SKM-1 treated with dmso at 0.1 percent for 144 hours (cell line): ENCODE measurements at regions not wholly inside any gene's neighbourhood (a gene's known extent, or its start where the extent isn't known, plus 50 kb on each side); places are given as distances from the start of the nearest gene placed in this dataset.
"Not testable (repeated sequence)": the region's sequence is repeated elsewhere in the genome, so short reads cannot be mapped to it uniquely, and the experiment has no call there.

Experiments used
- DNase-seq: peaks from one replicate; lab custom pipeline; 2025; ENCODE audit not compliant: unreplicated experiment; lab: John Stamatoyannopoulos, UW

DNA sequence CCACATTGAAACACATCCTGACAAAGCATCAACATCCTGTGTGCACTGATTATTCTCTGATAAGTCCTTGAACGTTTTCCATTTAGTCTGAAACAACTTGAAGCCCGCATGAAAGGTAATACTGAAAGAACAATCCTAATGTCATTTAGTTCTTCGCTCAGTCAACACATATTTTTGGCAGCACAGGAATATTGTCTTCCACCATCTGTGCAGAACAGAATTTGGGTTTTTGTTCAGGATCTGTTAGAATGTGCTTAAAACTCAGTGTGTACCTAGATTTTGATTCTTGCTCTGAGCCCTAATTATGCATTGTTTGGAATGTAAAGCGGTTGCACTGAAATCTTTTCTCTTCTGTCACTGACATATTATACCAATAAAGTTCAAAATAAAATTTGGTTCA lies 1036.6 kb downstream of the CDH11 start:
- DNase-seq, result no peak

DNA sequence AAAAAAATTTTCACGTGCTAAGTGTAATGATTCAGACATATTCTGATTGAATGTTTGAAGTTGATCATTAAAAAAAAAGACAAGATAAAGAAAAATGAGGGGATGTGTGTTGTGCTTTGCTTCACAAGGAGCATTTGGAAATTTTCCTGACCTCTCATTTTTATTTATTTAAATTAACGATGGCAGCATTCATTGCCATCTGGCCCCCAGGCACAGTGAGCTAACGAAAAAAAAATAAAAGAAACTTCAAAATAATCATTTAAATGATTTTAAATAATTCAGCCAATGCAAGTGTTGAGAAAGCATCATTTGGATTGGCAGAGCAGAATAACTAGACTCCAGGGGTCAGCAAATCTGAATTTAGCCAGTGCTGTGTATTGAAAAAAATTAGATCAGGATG lies 1037.2 kb downstream of the CDH11 start:
- DNase-seq, result no peak

DNA sequence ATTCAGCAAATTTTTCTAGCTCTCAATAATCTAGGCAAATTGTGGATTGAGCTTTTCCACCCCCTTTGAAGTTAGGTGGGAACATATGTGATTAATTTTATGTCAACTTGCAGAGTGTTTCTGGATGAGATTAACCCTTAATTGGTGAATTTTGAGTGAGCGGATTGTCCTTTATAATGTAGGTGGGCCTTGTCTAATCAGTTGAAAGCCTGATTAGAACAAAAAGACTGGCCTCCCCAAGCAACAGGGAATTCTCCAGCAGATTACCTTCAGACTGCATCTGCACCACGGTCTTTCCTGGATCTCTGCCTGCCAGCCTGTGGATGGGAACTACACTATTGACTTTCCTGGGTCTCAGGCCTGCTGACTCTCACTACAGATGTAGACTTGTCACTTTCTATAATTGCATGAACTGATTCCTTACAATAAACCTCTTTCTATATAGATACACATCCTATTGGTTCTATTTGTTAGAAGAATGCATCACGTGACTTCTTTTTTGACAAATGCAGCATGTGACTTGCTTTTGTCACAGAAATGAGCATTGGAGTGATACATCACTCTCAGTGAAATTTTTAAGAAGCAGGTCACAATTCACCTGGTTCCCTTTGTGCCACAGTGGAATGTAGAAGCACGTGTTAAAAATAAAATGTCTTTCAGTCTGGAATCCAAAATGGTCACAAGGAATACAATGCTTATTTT lies 1038.3 kb downstream of the CDH11 start:
- no peak for DNase-seq

DNA sequence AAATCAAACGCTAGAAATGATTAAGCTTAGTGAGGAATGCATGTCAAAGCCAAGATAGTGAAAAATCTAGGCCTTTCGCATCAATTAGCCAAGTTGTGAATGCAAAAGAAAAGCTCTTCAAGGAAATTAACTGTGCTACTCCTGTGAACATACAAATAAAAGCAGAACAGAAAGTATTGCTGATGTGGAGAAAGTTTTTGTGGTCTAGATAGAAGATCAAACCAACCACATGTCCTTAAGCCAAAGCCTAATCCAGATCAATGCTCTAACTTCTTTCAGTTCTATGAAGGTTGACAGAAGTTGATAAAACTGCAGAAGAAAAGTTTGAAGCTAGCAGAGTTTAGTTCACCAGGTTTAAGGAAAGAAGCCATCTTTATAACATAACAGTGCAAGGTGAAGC lies 1044.6 kb downstream of the CDH11 start:
- DNase-seq, result peak; percentile 1

- no peak for DNase-seq
Observed at GRCh38 chr16:64074706-64075105, 1047.2 kb downstream of the CDH11 start.

- DNase-seq, result not testable (repeated sequence)
Observed at GRCh38 chr16:64072131-64072730, 1049.6 kb downstream of the CDH11 start.

- no peak for DNase-seq
Observed at GRCh38 chr16:64065523-64065922, 1056.3 kb downstream of the CDH11 start.

DNA sequence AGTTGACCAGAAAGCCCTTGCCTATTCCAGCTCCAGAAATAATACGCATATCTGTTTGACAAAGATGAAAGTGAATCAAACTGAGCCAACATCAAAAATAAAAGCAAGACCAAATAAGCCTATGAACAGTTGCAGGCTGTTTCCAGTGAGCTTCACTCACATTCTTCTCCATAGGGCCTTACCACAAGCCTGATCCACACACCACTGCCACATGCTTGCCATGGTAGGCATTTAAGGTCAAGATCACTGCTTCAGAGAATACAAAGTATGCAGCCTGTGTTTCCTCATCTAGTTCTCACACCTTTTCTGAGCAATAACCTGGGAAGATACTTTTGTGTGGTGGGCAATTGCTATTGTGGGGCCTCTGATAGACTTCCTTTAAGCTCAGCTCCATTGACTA lies 1060.2 kb downstream of the CDH11 start:
- no peak for DNase-seq

GRCh38 chr16:64060631-64061030 lies 1061.2 kb downstream of the CDH11 start:
- DNase-seq, result no peak

DNA sequence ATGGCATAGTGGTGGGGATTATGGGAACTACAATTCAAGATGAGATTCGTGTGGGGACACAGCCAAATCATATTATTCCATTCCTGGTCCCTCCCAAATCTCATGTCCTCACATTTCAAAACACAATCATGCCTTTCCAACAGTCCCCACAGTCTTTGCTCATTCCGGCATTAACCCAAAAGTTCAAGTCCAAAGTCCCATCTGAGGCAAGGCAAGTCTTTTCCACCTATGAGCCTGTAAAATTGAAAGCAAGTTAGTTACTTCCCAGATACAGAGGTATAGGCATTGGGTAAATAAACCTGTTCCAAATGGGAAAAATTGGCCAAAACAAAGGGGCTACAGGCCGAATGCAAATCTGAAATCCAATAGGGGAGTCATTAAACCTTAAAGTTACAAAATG lies 1063.2 kb downstream of the CDH11 start:
- DNase-seq, result no peak

DNA sequence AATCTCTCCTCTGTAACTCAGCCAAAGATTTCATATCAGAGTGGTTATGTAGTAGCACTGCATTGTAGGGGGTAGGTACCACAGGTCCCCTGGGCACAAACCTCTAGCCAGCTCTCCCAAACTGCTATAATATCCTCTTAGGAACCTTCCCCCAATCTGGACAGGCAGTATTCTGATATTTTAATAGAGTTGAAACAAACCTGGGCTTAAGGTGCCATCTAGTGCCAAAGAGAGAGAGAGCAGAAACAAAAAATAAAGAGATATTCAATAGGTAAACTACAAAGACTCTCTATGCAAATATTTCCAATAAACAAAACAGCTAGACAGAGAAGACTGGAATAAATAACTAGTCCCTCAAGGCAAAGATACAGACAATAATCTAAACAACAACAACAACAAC lies 1070.0 kb downstream of the CDH11 start:
- DNase-seq, result peak; percentile 16

GRCh38 chr16:64047878-64048277 lies 1074.0 kb downstream of the CDH11 start:
- DNase-seq, result no peak

DNA sequence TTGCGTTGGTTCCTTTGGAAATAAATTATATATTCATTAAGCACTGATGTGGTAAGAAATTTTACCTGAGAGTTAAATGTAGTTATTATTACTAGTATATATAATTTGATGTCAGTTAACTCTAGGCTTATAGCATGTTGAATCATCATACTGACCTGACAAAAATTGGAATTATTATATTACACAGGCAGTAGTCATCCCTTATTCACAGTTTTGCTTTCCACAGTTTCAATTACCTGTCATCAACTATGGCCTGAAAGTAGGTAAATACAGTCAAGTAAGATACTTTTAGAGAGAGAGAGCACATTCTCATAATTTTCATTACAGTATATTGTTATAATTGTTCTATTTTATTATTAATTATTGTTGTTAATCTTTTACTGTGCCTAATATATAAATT lies 1074.7 kb downstream of the CDH11 start:
- no peak for DNase-seq

GRCh38 chr16:64035337-64035736 lies 1086.5 kb downstream of the CDH11 start:
- DNase-seq, result no peak

DNA sequence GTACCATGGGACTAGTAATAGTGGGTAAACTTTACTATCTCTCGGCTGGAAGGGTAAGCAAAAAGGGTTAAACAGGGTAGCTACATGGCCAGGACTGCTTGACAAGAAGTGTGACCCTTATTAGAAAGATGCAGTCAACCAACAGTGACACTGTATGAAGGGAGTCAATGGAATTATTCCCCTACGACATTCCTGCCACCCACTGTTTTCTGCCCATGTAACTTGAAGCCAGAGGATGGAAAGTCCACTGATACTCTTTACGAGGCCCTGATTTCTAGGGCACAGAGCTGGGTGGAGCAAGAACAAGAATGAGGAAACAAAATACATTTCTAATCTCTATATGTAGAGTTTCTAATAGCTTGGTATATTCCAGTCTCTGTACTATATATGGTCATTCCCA lies 1102.5 kb downstream of the CDH11 start:
- no peak for DNase-seq

DNA sequence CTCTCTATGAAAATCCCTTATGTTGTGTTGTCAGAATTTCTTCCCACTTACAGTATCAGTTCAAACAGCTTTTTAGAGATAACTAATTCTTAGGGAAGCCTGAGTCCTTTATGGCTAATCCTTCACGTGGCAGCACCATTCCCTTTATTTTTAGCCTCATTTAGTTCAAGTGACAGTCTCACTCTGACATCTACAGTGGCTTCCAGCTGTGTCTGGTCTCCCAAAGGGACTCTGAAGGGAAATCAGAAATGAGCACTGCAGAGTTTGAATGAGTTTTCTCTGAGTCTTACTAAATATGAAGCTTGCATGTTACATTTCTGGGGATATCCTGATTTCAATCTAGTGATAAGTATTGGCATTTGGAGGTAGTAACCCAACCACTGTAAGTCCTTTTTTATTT lies 1104.1 kb downstream of the CDH11 start:
- no peak for DNase-seq

DNA sequence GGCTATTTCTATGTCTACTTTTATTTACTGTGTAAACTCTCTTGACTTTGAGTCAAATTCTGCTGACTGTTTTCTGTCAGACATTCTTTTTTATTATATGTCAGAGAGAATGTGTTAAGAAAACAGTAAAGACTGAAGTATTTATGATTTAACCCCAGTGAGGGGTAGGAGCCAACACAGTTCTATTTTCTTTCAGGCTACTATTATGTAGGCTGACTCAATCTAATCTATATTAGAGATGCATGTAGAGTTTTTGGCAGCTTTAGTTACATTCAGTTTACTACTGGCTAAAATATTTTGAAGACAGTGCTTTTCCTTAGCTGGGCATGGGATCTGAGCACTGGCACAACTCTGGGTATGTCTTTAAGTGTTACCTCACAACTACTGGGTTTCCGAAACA lies 1108.0 kb downstream of the CDH11 start:
- DNase-seq, result no peak

GRCh38 chr16:64012166-64012565 lies 1109.7 kb downstream of the CDH11 start:
- DNase-seq, result no peak

GRCh38 chr16:64011650-64012049 lies 1110.2 kb downstream of the CDH11 start:
- no peak for DNase-seq

GRCh38 chr16:64008131-64008530 lies 1113.7 kb downstream of the CDH11 start:
- no peak for DNase-seq

DNA sequence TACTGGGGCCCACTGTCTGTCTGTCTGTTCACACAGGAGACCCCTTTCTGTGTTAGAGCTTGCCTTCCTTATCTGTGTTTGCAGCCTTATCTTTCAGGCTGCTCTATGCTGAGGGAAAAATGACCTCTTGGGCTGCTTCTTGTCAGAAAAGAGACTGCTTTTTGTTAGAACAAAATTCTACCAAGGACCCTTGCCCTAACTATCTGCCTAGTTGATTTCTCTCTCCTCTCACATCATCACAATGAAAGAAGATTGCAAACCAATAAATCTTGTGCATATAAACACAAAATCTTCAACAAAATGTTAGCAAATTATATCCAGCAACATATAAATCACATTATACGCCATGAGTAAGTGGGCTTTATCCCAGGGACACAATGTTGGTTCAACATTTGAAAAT lies 1117.7 kb downstream of the CDH11 start:
- no peak for DNase-seq

DNA sequence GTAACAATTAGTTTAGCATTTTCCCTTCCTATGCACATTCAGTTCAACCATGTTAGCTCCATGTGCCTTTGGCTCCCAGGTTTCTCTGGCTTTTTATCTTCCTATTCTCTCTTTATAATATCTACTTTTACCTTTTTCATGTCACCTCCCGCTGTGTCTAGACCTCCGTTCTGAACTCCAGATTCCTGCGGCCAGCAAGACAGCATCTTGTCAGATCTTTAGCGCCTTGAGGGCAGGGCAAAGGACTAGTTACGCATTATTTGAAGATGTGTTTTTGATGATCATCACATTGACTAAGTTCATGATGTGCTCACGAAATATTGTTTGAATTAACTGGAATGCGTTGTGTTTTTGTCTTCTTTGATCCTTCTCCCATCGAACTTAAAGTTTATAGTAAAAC lies 1126.8 kb downstream of the CDH11 start:
- DNase-seq, result no peak

- no peak for DNase-seq
Observed at GRCh38 chr16:63983401-63983800, 1138.5 kb downstream of the CDH11 start.
